Lung (tissue), 11 donors: ENCODE measurements at regions not wholly inside any gene's neighbourhood (a gene's known extent, or its start where the extent isn't known, plus 50 kb on each side); places are given as distances from the start of the nearest gene placed in this dataset.

Experiments
- ATAC-seq: fragments of 200-7000 bp; cut with Tn5 transposase; one replicate; pipeline ENCODE4 v1.9.1; 2020; ENCODE audit warnings: moderate number of reproducible peaks; ENCODE audit not compliant: insufficient read depth, low FRiP score
- DNase-seq, 3 donors: peaks; one replicate each; pipeline ENCODE4 v3.0.0-alpha.2; 2013 to 2017
- H3K27ac ChIP-seq, 2 donors: one replicate each; pipeline ENCODE4 v1.5.1; 2013; ENCODE audit warnings: mild to moderate bottlenecking in 2 of 2, moderate library complexity in 2 of 2, control low read depth in 1 of 2, inconsistent platforms in 1 of 2, low read depth in 1 of 2, low read length in 1 of 2
- H3K27me3 ChIP-seq, 3 donors: one replicate each; pipeline ENCODE4 v1.5.1; 2013; ENCODE audit warnings: low read length in 2 of 3; ENCODE audit not compliant: control insufficient read depth in 3 of 3, insufficient read depth in 3 of 3
- H3K36me3 ChIP-seq, 4 donors: one replicate each; pipeline ENCODE4 v1.5.1; 2013; ENCODE audit warnings: low read length in 4 of 4, mild to moderate bottlenecking in 1 of 4, moderate library complexity in 1 of 4; ENCODE audit not compliant: control insufficient read depth in 4 of 4, insufficient read depth in 4 of 4
- H3K4me1 ChIP-seq, 5 donors: one replicate each; pipeline ENCODE4 v1.5.1; 2013; ENCODE audit warnings: low read length in 5 of 5, mild to moderate bottlenecking in 2 of 5, moderate library complexity in 1 of 5; ENCODE audit not compliant: control insufficient read depth in 5 of 5, insufficient read depth in 5 of 5
- H3K4me3 ChIP-seq: one replicate; pipeline ENCODE4 v1.5.1; 2013; ENCODE audit warnings: mild to moderate bottlenecking, control low read depth, moderate library complexity
- H3K9ac ChIP-seq, 2 donors: one replicate each; pipeline ENCODE4 v1.5.1; 2013; ENCODE audit warnings: low read length in 2 of 2, control low read depth in 1 of 2; ENCODE audit not compliant: insufficient read depth in 1 of 2
- H3K9me3 ChIP-seq, 4 donors: one replicate each; pipeline ENCODE4 v1.5.1; 2013; ENCODE audit warnings: low read length in 3 of 4, mild to moderate bottlenecking in 1 of 4, moderate library complexity in 1 of 4; ENCODE audit not compliant: control insufficient read depth in 4 of 4, insufficient read depth in 3 of 4
- CTCF ChIP-seq: IDR thresholded peaks from 2 replicates; pipeline ENCODE4 v1.5.1; 2012; ENCODE audit warnings: mild to moderate bottlenecking; ENCODE audit errors: control extremely low read depth, extremely low read depth
- WGBS, 2 donors: extraction: QIAGEN DNeasy Blood & Tissue Kit; methylation state at CpG; one replicate each; pipeline ENCODE4 v1.1.7; 2013; 5-methylcytosine and 5-hydroxymethylcytosine counted together
- donor health status: control.
- donor health status: control.
- donor health status: Bipolar disorder and iron deficiency.
- donor health status: healthy.
- donor health status: DM: yes; HTN: yes; CAD: no.

- 61 to 81% methylated on average over 4 of the region's 4 CpGs for WGBS, 2 donors
- Histone ChIP-seq H3K4me3 (no peak overlapping the region), H3K4me1 (no peaks in the 10 kb centered on the region), H3K27me3 (no peaks in the 10 kb centered on the region), H3K9ac (no peak overlapping the region), H3K27ac (no peak overlapping the region), H3K36me3 (no peaks in the 10 kb centered on the region), H3K9me3 (no peaks in the 10 kb centered on the region)
- no peak for DNase-seq
- no peak for TF ChIP-seq CTCF
- no peak for ATAC-seq
These were observed 136.3 kb downstream of the POLR1F start for GRCh38 chr7:19572566-19572965.

GRCh38 chr7:19567011-19567410, 141.8 kb downstream of the POLR1F start:
- WGBS, 2 donors, result 94 to 96% methylated on average over 4 of the region's 4 CpGs
- H3K9ac ChIP-seq, result no peak overlapping the region

GRCh38 chr7:19565602-19566001, 143.2 kb downstream of the POLR1F start:
- TF ChIP-seq CTCF, result no peak
- no peaks in the 10 kb centered on the region for H3K9me3 ChIP-seq
- H3K9ac ChIP-seq, result no peak overlapping the region
- no peaks in the 10 kb centered on the region for H3K27me3 ChIP-seq
- H3K27ac ChIP-seq, result no peak overlapping the region
- no peaks in the 10 kb centered on the region for H3K4me1 ChIP-seq
- no peak overlapping the region for H3K4me3 ChIP-seq
- H3K36me3 ChIP-seq, result no peaks in the 10 kb centered on the region
- DNase-seq (no peak), ATAC-seq (no peak)

More at GRCh38 chr7:19567011-19567410, 141.8 kb downstream of the POLR1F start:
- ATAC-seq (no peak), DNase-seq (no peak)
- Histone ChIP-seq H3K4me1 (no peaks in the 10 kb centered on the region), H3K9me3 (no peaks in the 10 kb centered on the region), H3K36me3 (no peaks in the 10 kb centered on the region), H3K27me3 (no peaks in the 10 kb centered on the region), H3K27ac (no peak overlapping the region), H3K4me3 (no peak overlapping the region)
- no peak for TF ChIP-seq CTCF

GRCh38 chr7:19561121-19561805, 147.6 kb downstream of the POLR1F start:
- TF ChIP-seq CTCF, result no peak
- no peak for ATAC-seq
- H3K4me1 ChIP-seq, result no peaks in the 10 kb centered on the region

More at GRCh38 chr7:19561121-19561805, 147.6 kb downstream of the POLR1F start:
- H3K9ac ChIP-seq, result no peak overlapping the region
- no peak overlapping the region for H3K4me3 ChIP-seq
- peaks cover 0 to 2% (median 0%) of the 10 kb centered on the region in 3 donors for H3K27me3 ChIP-seq
- H3K36me3 ChIP-seq, result no peaks in the 10 kb centered on the region
- DNase-seq, result no peak
- H3K9me3 ChIP-seq, result no peaks in the 10 kb centered on the region
- H3K27ac ChIP-seq, result no peak overlapping the region
- 69 to 76% methylated on average over 3 of the region's 3 CpGs for WGBS, 2 donors
